Upper lobe of left lung (tissue), 4 donors: ENCODE measurements at regions not wholly inside any gene's neighbourhood (a gene's known extent, or its start where the extent isn't known, plus 50 kb on each side); places are given as distances from the start of the nearest gene placed in this dataset.

Experiments
- CTCF ChIP-seq, 6 experiments: fragments of 450-650 bp in 4 of 6; fragments of 200-600 bp in 2 of 6; sonication (generic) in 2 of 6; IDR thresholded peaks; one replicate each; pipeline ENCODE4 v1.5.1; 2016 to 2019; ENCODE audit warnings: antibody characterized with exemption in 6 of 6
- POLR2A ChIP-seq, 4 donors: fragments of 450-650 bp; IDR thresholded peaks; one replicate each; pipeline ENCODE4 v1.5.1; 2016 to 2017; ENCODE audit warnings: antibody characterized with exemption in 4 of 4, mild to moderate bottlenecking in 2 of 4

- TF ChIP-seq POLR2A (IDR thresholded peaks at IDR 0.05) (no peak), CTCF (IDR thresholded peaks at IDR 0.05) (no peak)
Measured at GRCh38 chr20:59404749-59405148, 104.3 kb downstream of the EDN3 start.
